HAP-1 (cell line): ENCODE measurements at regions not wholly inside any gene's neighbourhood (a gene's known extent, or its start where the extent isn't known, plus 50 kb on each side); places are given as distances from the start of the nearest gene placed in this dataset.

Experiments
- DNase-seq, 2 experiments: peaks; one replicate each; pipeline ENCODE4 v3.0.0-alpha.2; 2016 to 2020; ENCODE audit warnings: low spot score in 2 of 2
- H3K27me3 ChIP-seq: fragments of 250-450 bp; sonication (Bioruptor Pico); 2 replicates; pipeline ENCODE4 v1.5.1; 2020; ENCODE audit warnings: low read depth, mild to moderate bottlenecking, moderate library complexity
- H3K36me3 ChIP-seq: fragments of 250-450 bp; sonication (Bioruptor Pico); replicated peaks from 2 replicates; pipeline ENCODE4 v1.5.1; 2020; ENCODE audit warnings: mild to moderate bottlenecking
- H3K4me1 ChIP-seq: fragments of 250-450 bp; sonication (Bioruptor Pico); 2 replicates; pipeline ENCODE4 v1.5.1; 2020; ENCODE audit warnings: mild to moderate bottlenecking
- H3K4me3 ChIP-seq: fragments of 250-450 bp; sonication (Bioruptor Pico); 2 replicates; pipeline ENCODE4 v1.5.1; 2020; ENCODE audit warnings: mild to moderate bottlenecking, moderate library complexity
- H3K9me3 ChIP-seq: fragments of 250-450 bp; sonication (Bioruptor Pico); 2 replicates; pipeline ENCODE4 v1.5.1; 2020; ENCODE audit warnings: mild to moderate bottlenecking, moderate library complexity
- in situ Hi-C: fragments of 300-500 bp; cut with MboI; formaldehyde crosslinking; loops from 3 replicates; pipeline ENCODE4 v1.14.3; 2020; ENCODE audit warnings: low sequenced_read_pairs, inconsistent platforms, mixed read lengths

GRCh38 chr17:71402661-71403141, 718.1 kb upstream of the SOX9 start:
- Histone ChIP-seq H3K4me1 (no peaks in the 10 kb centered on the region), H3K4me3 (no peak overlapping the region), H3K27me3 (no peaks in the 10 kb centered on the region), H3K36me3 (no peaks in the 10 kb centered on the region), H3K9me3 (no peaks in the 10 kb centered on the region; the same call in 1 of the 2 replicates)
- no peak for DNase-seq
- in situ Hi-C loops, result no loop called here

DNA sequence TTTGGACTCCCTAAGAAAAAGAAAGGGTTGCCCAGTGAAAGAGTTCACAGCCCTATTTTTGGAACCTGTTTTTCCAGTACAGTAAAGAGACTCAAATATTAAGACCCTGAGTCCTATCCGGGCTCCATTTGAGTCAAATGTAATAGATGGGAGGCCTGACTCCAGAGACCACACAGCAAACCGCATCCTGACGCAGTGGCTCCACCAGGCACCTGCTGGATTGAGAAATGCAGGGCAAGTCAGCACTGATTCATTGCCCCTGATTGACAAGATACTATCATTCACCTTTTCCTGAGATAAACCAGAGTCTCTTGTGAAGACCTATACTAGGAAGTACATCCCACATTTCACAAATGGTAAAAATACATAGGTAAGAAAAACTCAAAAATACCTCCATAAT, 715.7 kb upstream of the SOX9 start:
- no peak for DNase-seq
- H3K4me1 ChIP-seq, result no peaks in the 10 kb centered on the region

DNA sequence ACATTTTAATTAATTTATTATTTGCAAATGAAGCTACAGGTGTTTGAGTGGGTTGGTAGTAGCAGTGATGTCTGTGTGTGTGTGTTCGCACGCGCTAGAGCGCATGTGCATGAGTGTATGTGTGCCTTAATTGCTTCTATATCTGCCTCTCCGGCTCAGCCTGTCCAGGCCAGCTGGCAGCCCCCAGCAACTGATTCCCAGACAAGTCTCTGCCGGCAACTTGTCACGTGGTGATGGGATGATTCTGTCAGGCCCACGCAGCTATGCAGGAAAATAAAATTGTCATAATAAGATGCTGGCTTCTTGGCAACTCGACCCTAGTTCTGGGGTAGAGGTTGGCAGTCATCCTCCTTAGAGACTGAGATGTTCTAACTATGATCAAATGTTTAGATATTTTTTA, 712.8 kb upstream of the SOX9 start:
- in situ Hi-C loops, result no loop called here
- Histone ChIP-seq H3K27me3 (no peaks in the 10 kb centered on the region), H3K4me1 (no peaks in the 10 kb centered on the region), H3K4me3 (no peak overlapping the region), H3K36me3 (no peaks in the 10 kb centered on the region), H3K9me3 (no peaks in the 10 kb centered on the region)
- DNase-seq, result no peak

More for the DNA sequence above, 715.7 kb upstream of the SOX9 start:
- in situ Hi-C loops, result no loop called here
- Histone ChIP-seq H3K27me3 (no peaks in the 10 kb centered on the region), H3K4me3 (no peak overlapping the region), H3K36me3 (no peaks in the 10 kb centered on the region), H3K9me3 (no peaks in the 10 kb centered on the region; the same call in 1 of the 2 replicates)

DNA sequence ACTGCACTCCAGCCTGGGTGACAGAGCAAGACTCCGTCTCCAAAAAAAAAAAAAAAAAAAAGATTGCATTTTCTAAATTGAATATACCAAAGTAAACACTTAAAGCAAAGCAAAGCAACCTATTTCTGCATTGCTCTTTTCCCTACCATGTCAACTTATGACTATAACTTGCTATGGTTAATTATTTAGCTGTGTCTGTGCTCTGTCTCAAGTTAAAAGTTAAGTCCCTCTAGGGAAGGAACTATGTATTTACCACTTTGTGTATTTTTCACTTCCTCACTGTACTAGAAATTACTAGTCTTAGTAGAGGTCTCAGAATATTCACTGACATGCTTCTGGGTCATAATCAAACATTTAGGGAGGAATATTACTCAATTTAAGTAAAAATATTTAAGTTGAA, 711.7 kb upstream of the SOX9 start:
- in situ Hi-C loops, result no loop called here
- no peaks in the 10 kb centered on the region for H3K9me3 ChIP-seq
- no peaks in the 10 kb centered on the region for H3K36me3 ChIP-seq
- no peak overlapping the region for H3K4me3 ChIP-seq
- no peaks in the 10 kb centered on the region for H3K27me3 ChIP-seq
- DNase-seq, result no peak
- H3K4me1 ChIP-seq, result no peaks in the 10 kb centered on the region

DNA sequence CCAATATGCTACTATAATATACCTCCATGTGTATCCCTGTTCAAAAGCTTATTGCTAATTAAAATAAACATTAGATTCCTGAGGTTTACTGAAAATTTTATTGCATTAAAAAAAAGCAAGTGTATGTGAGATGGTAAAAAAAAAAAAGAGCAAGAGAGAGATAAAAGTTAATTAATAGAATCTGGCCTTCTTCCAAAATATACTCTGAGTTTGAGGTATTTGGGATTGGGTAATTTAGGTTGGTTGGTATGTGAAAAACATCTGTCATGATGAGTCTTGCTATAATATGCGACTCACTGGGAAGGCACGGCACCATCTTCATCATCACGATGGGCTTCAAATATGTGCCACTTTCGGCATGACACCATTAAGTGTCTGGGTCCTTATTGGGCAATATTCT, 711.1 kb upstream of the SOX9 start:
- no peaks in the 10 kb centered on the region for H3K4me1 ChIP-seq
- no peaks in the 10 kb centered on the region for H3K36me3 ChIP-seq
- no peaks in the 10 kb centered on the region for H3K9me3 ChIP-seq
- H3K4me3 ChIP-seq, result no peak overlapping the region
- no peaks in the 10 kb centered on the region for H3K27me3 ChIP-seq
- in situ Hi-C loops, result no loop called here
- DNase-seq, result no peak

GRCh38 chr17:71412803-71413202, 708.0 kb upstream of the SOX9 start:
- Histone ChIP-seq H3K9me3 (no peaks in the 10 kb centered on the region), H3K36me3 (no peaks in the 10 kb centered on the region), H3K27me3 (no peaks in the 10 kb centered on the region), H3K4me1 (no peaks in the 10 kb centered on the region), H3K4me3 (no peak overlapping the region)
- DNase-seq, result no peak
- in situ Hi-C loops, result no loop called here

DNA sequence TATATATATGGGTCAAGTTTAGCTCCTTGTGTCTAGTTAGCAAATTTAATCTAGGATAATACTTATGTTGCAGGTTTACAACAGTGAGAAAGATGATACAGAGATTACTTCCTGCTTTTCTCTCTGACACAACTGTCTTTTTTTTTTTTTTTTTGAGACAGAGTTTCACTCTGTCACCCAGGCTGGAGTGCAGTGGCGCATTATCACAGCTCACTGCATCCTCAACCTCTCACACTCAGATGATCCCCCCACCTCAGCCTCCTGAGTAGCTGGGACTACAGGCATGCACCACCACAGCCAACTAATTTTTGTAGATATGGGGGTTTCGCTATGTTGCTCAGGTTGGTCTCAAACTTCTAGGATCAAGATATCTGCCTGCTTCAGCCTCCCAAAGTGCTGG, 706.9 kb upstream of the SOX9 start:
- Histone ChIP-seq H3K27me3 (no peaks in the 10 kb centered on the region), H3K4me1 (no peaks in the 10 kb centered on the region), H3K4me3 (no peak overlapping the region), H3K36me3 (no peaks in the 10 kb centered on the region), H3K9me3 (no peaks in the 10 kb centered on the region)
- in situ Hi-C loops, result no loop called here
- DNase-seq, result no peak

GRCh38 chr17:71417142-71417541, 703.7 kb upstream of the SOX9 start:
- no peak for DNase-seq
- in situ Hi-C loops, result no loop called here
- Histone ChIP-seq H3K36me3 (no peaks in the 10 kb centered on the region), H3K4me3 (no peak overlapping the region), H3K9me3 (no peaks in the 10 kb centered on the region), H3K4me1 (no peaks in the 10 kb centered on the region), H3K27me3 (no peaks in the 10 kb centered on the region)

GRCh38 chr17:71422968-71423367, 697.9 kb upstream of the SOX9 start:
- in situ Hi-C loops, result no loop called here
- Histone ChIP-seq H3K27me3 (no peaks in the 10 kb centered on the region), H3K9me3 (no peaks in the 10 kb centered on the region), H3K36me3 (no peaks in the 10 kb centered on the region), H3K4me3 (no peak overlapping the region), H3K4me1 (no peaks in the 10 kb centered on the region)
- DNase-seq, result no peak

- Histone ChIP-seq H3K9me3 (no peaks in the 10 kb centered on the region), H3K4me3 (no peak overlapping the region), H3K27me3 (no peaks in the 10 kb centered on the region), H3K4me1 (no peaks in the 10 kb centered on the region), H3K36me3 (no peaks in the 10 kb centered on the region)
- no peak for DNase-seq
- in situ Hi-C loops, result no loop called here
These were observed 696.8 kb upstream of the SOX9 start for GRCh38 chr17:71423871-71424546.

- no peak for DNase-seq
- H3K27me3 ChIP-seq, result no peaks in the 10 kb centered on the region
- no peak overlapping the region for H3K4me3 ChIP-seq
- H3K9me3 ChIP-seq, result no peaks in the 10 kb centered on the region
- in situ Hi-C loops, result no loop called here
- no peaks in the 10 kb centered on the region for H3K36me3 ChIP-seq
- H3K4me1 ChIP-seq, result no peaks in the 10 kb centered on the region
These were observed 693.0 kb upstream of the SOX9 start for GRCh38 chr17:71427801-71428200.

DNA sequence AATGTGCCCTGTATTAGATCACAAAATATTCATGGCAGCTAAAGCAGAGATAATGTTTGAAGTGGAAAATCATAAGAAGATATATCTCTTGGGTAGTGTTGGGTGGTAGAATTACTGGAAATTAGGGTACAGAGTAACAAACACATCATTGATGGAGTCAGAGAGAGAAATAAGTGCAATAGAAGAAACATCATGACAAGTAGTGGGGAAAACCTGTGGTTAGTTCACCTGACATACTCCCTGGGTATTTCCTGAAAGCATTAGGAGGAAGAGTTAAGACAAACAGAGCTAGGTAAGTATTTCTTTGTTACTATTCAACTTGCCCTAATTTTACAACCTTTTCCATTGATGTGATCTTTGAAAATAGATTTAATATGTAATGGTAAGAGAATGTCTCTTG, 691.9 kb upstream of the SOX9 start:
- Histone ChIP-seq H3K4me3 (no peak overlapping the region), H3K9me3 (no peaks in the 10 kb centered on the region), H3K4me1 (no peaks in the 10 kb centered on the region), H3K27me3 (no peaks in the 10 kb centered on the region), H3K36me3 (no peaks in the 10 kb centered on the region)
- DNase-seq, result no peak
- in situ Hi-C loops, result no loop called here

DNA sequence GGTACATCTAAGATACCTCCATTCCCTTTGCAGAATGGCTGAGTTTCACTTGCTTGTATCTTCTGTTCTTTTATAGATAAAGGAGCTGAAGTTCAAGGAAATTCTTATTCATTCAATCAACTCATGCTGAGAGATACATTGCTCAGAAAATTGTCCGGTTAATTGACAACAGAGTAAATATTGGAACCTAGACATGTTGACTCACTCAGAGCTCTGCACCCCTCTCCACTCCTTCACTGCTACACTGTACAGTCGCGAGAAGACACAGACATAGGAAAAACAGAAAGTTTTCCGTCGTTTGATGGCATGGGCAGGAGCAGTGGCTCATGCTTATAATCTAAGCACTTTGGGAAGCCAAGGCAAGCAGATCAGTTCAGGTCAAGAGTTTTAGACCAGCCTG, 690.5 kb upstream of the SOX9 start:
- DNase-seq, result no peak
- H3K27me3 ChIP-seq, result no peaks in the 10 kb centered on the region
- no peaks in the 10 kb centered on the region for H3K9me3 ChIP-seq
- H3K4me1 ChIP-seq, result no peaks in the 10 kb centered on the region
- no peak overlapping the region for H3K4me3 ChIP-seq
- in situ Hi-C loops, result no loop called here
- H3K36me3 ChIP-seq, result no peaks in the 10 kb centered on the region

GRCh38 chr17:71431146-71431545, 689.7 kb upstream of the SOX9 start:
- H3K4me1 ChIP-seq, result no peaks in the 10 kb centered on the region
- no peaks in the 10 kb centered on the region for H3K27me3 ChIP-seq
- DNase-seq, result no peak
- H3K9me3 ChIP-seq, result no peaks in the 10 kb centered on the region
- in situ Hi-C loops, result no loop called here
- H3K36me3 ChIP-seq, result no peaks in the 10 kb centered on the region
- no peak overlapping the region for H3K4me3 ChIP-seq
